ENCODE measurements at regions not wholly inside any gene's neighbourhood (a gene's known extent, or its start where the extent isn't known, plus 50 kb on each side); places are given as distances from the start of the nearest gene placed in this dataset.

- Mint-ChIP-seq H3K27ac (no peak overlapping the region), H3K4me3 (no peak overlapping the region), H3K4me1 (no peaks in the 10 kb centered on the region), H3K36me3 (ENCODE audit: low read depth) (peaks cover 9% of the 10 kb centered on the region; the same call in 2 of the 3 replicates), H3K9me3 (peaks cover 15% of the 10 kb centered on the region), H3K27me3 (ENCODE audit: insufficient read depth, low read depth, poor library complexity) (peaks cover 2% of the 10 kb centered on the region)
- H3K27me3 ChIP-seq (ENCODE audit: insufficient read depth): no peaks in the 10 kb centered on the region
- TF ChIP-seq CREB1 (CRISPR knock-in tag; IDR thresholded peaks at IDR 0.05; ENCODE audit: low read depth): no peak
- no peak for TF ChIP-seq CTCF (conservative IDR thresholded peaks at IDR 0.05; ENCODE audit: low read depth in 2 of 2)
- no peak for TF ChIP-seq POLR2AphosphoS5 (IDR thresholded peaks at IDR 0.05; ENCODE audit: low read depth)
- no peak for TF ChIP-seq ZNF462 (CRISPR knock-in tag; IDR thresholded peaks at IDR 0.05)
- no peak for TF ChIP-seq EZH2 (IDR thresholded peaks at IDR 0.05; ENCODE audit: low read depth, unreplicated experiment)
- no peak for TF ChIP-seq STAT1 (IDR thresholded peaks at IDR 0.05; ENCODE audit: unreplicated experiment)
- TF ChIP-seq ETS1 (IDR thresholded peaks at IDR 0.05): no peak
- TF ChIP-seq JUNB (IDR thresholded peaks at IDR 0.05; ENCODE audit: unreplicated experiment): no peak
- TF ChIP-seq ZNF331 (CRISPR knock-in tag; IDR thresholded peaks at IDR 0.05; ENCODE audit: low read depth): no peak
- no peak for TF ChIP-seq ZNF114 (CRISPR knock-in tag; IDR thresholded peaks at IDR 0.05)
- no peak for TF ChIP-seq REST (IDR thresholded peaks at IDR 0.05; ENCODE audit: unreplicated experiment)
- no peak for TF ChIP-seq EZH2phosphoT487 (IDR thresholded peaks at IDR 0.05; ENCODE audit: unreplicated experiment)
- TF ChIP-seq NANOG (IDR thresholded peaks at IDR 0.05; ENCODE audit: borderline replicate concordance): no peak
- H3K4me1 ChIP-seq (ENCODE audit: insufficient read depth): no peaks in the 10 kb centered on the region
- no peak for DNase-seq (ENCODE audit: low spot score)
- no peak overlapping the region for H3K4me2 ChIP-seq
- no peak overlapping the region for H2AFZ ChIP-seq
- H3K27ac ChIP-seq (ENCODE audit: low read depth): no peak overlapping the region
- no peaks in the 10 kb centered on the region for H3K36me3 ChIP-seq (ENCODE audit: insufficient read depth)
- ATAC-seq: no peak
- no peaks in the 10 kb centered on the region for H3K79me2 ChIP-seq (replicated peaks; ENCODE audit: insufficient read depth)
- H3F3A ChIP-seq (replicated peaks; ENCODE audit: low read depth): no peaks in the 10 kb centered on the region
- H4K20me1 ChIP-seq (replicated peaks; ENCODE audit: insufficient read depth): no peaks in the 10 kb centered on the region
- H3K4me3 ChIP-seq: no peak overlapping the region
- no peaks in the 10 kb centered on the region for H3K9me2 ChIP-seq (ENCODE audit: insufficient read depth)
These were observed 62.3 kb upstream of the RCOR3 start for GRCh38 chr1:211196880-211197279.
